ENCODE measurements at regions not wholly inside any gene's neighbourhood (a gene's known extent, or its start where the extent isn't known, plus 50 kb on each side); places are given as distances from the start of the nearest gene placed in this dataset.
A peak's percentile ranks its signal among the peaks of the same experiment; 100 is the strongest.
"Not testable (repeated sequence)": the region's sequence is repeated elsewhere in the genome, so short reads cannot be mapped to it uniquely, and the experiment has no call there.

DNA sequence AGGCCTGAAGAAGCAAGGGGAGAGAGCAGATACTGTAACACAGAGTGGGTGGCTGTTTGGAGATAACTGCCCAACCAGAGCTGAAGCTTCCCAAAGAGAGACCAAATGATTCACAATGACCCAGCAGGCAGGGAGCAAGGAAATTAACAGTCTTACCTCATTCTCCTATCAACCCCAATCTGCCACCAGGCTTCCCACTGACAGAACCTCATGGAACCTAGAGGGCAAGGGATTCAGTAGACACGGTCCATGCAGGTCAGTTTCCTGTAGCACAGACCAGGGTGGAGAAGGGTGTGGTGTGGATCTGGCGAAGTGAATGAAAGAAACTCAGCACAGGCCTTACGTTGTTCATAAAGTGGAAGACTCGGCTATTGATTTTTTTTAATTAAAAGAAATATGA lies 60.7 kb upstream of the ALB start:
- no peak overlapping the region for H2BK120ac ChIP-seq (ENCODE audit: insufficient read depth, low read length, poor library complexity)
- H3K4ac ChIP-seq (ENCODE audit: low read depth, low read length), result no peak overlapping the region

DNA sequence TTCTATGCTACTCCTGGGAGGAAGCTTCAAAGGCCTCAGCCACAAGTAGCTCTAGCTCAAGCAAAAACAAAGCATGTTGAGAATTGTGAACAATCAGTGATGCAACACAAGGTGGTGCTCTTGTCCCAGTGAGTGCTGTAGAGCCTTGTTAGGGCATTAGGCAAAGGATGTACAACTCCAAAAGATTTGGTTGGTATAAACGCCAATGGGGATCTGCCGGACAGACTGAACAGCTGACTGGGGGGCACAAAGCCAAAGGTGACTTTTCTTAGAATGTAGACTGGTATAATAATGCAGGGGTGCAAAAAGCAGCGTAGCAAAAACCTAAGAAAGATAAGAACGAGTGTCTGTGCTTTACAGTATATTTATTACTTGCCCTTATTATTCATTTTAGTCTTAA lies 62.6 kb upstream of the ALB start:
- H3K4me2 ChIP-seq (ENCODE audit: low read length), result no peak overlapping the region
- H3K79me2 ChIP-seq (ENCODE audit: control insufficient read depth, insufficient read depth, low read length, poor library complexity), result no peaks in the 10 kb centered on the region
- no peaks in the 10 kb centered on the region for H3K9me3 ChIP-seq (ENCODE audit: insufficient read depth, low read depth, low read length)
- no peaks in the 10 kb centered on the region for H3K36me3 ChIP-seq (ENCODE audit: control insufficient read depth in 1 of 2, insufficient read depth in 2 of 2, low read length in 2 of 2)
- H3K18ac ChIP-seq (ENCODE audit: low read length), result no peak overlapping the region
- no peak overlapping the region for H2BK120ac ChIP-seq (ENCODE audit: insufficient read depth, low read length, poor library complexity)
- H2AK5ac ChIP-seq (ENCODE audit: low read length), result no peak overlapping the region
- H2BK12ac ChIP-seq (ENCODE audit: low read length), result no peak overlapping the region
- no peak overlapping the region for H3K9ac ChIP-seq (ENCODE audit: low read length)
- no peak overlapping the region for H4K8ac ChIP-seq (ENCODE audit: low read depth, low read length)
- DNase-seq, result peak; percentile 34 to 69
- no peak overlapping the region for H3K4ac ChIP-seq (ENCODE audit: low read depth, low read length)
- no peak overlapping the region for H4K91ac ChIP-seq (ENCODE audit: low read depth, low read length)
- no peak overlapping the region for H2AFZ ChIP-seq (ENCODE audit: insufficient read depth, low read length, poor library complexity)
- no peaks in the 10 kb centered on the region for H3K4me1 ChIP-seq (ENCODE audit: control insufficient read depth in 1 of 2, insufficient read depth in 2 of 2, low read length in 2 of 2)
- H3K23ac ChIP-seq (ENCODE audit: low read length), result no peak overlapping the region
- peaks cover 2% of the 10 kb centered on the region for H3K79me1 ChIP-seq (ENCODE audit: low read length)
- H3K27ac ChIP-seq (ENCODE audit: low read depth, low read length), result no peak overlapping the region
- no peak overlapping the region for H3K14ac ChIP-seq (ENCODE audit: low read length)
- H3K27me3 ChIP-seq (ENCODE audit: insufficient read depth, low read length), result no peaks in the 10 kb centered on the region
- H4K12ac ChIP-seq (ENCODE audit: low read depth, low read length), result no peak overlapping the region
- H3K4me3 ChIP-seq (ENCODE audit: low read depth, low read length), result no peak overlapping the region
- no peak overlapping the region for H2BK5ac ChIP-seq (ENCODE audit: low read depth, low read length, poor library complexity)
- WGBS (ENCODE audit: extremely low coverage, insufficient coverage, insufficient read length), result no CpG with 5 or more reads among the region's 4 CpGs

More for the DNA sequence above, 60.7 kb upstream of the ALB start:
- Histone ChIP-seq H3K27ac (ENCODE audit: low read depth, low read length) (no peak overlapping the region), H3K23ac (ENCODE audit: low read length) (no peak overlapping the region), H3K4me1 (ENCODE audit: control insufficient read depth in 1 of 2, insufficient read depth in 2 of 2, low read length in 2 of 2) (no peaks in the 10 kb centered on the region), H3K4me3 (ENCODE audit: low read depth, low read length) (no peak overlapping the region), H3K4me2 (ENCODE audit: low read length) (no peak overlapping the region), H4K91ac (ENCODE audit: low read depth, low read length) (no peak overlapping the region), H2BK12ac (ENCODE audit: low read length) (no peak overlapping the region), H2AK5ac (ENCODE audit: low read length) (no peak overlapping the region), H3K36me3 (ENCODE audit: control insufficient read depth in 1 of 2, insufficient read depth in 2 of 2, low read length in 2 of 2) (no peaks in the 10 kb centered on the region), H4K12ac (ENCODE audit: low read depth, low read length) (no peak overlapping the region), H3K79me2 (ENCODE audit: control insufficient read depth, insufficient read depth, low read length, poor library complexity) (no peaks in the 10 kb centered on the region), H3K18ac (ENCODE audit: low read length) (no peak overlapping the region), H3K27me3 (ENCODE audit: insufficient read depth, low read length) (no peaks in the 10 kb centered on the region), H3K9ac (ENCODE audit: low read length) (no peak overlapping the region), H3K9me3 (ENCODE audit: insufficient read depth, low read depth, low read length) (no peaks in the 10 kb centered on the region), H3K14ac (ENCODE audit: low read length) (no peak overlapping the region), H4K8ac (ENCODE audit: low read depth, low read length) (no peak overlapping the region), H2AFZ (ENCODE audit: insufficient read depth, low read length, poor library complexity) (no peak overlapping the region), H3K79me1 (ENCODE audit: low read length) (peaks cover 2% of the 10 kb centered on the region), H2BK5ac (ENCODE audit: low read depth, low read length, poor library complexity) (no peak overlapping the region)
- WGBS (ENCODE audit: extremely low coverage, insufficient coverage, insufficient read length), result no CpG with 5 or more reads among the region's 4 CpGs
- DNase-seq, result no peak

DNA sequence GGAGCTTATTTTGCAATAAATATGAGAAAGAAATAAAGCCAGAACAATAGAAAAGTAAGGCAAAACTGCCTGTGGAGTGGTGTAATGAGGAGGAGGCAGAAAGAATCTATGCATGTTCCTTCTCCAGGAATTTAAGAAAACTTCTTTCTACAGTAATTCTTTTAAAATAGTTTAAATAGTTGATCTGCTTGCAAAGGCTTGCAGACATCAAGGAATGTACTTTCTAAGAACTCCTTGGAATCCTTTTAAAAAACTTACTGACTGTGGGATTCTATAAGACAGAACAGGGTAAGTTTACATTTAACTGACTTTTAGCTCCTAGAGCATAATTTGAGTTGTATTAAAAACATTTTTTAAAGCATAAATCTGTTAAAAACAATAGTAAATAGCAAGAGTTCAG lies 63.2 kb upstream of the ALB start:
- Histone ChIP-seq H3K27ac (ENCODE audit: low read depth, low read length) (peak overlapping the region; percentile 10), H2AFZ (ENCODE audit: insufficient read depth, low read length, poor library complexity) (no peak overlapping the region), H3K9ac (ENCODE audit: low read length) (no peak overlapping the region), H3K79me2 (ENCODE audit: control insufficient read depth, insufficient read depth, low read length, poor library complexity) (no peaks in the 10 kb centered on the region), H4K8ac (ENCODE audit: low read depth, low read length) (no peak overlapping the region), H3K23ac (ENCODE audit: low read length) (no peak overlapping the region), H2BK12ac (ENCODE audit: low read length) (no peak overlapping the region), H3K9me3 (ENCODE audit: insufficient read depth, low read depth, low read length) (no peaks in the 10 kb centered on the region), H3K4me2 (ENCODE audit: low read length) (no peak overlapping the region), H4K91ac (ENCODE audit: low read depth, low read length) (no peak overlapping the region), H2BK120ac (ENCODE audit: insufficient read depth, low read length, poor library complexity) (no peak overlapping the region), H4K12ac (ENCODE audit: low read depth, low read length) (no peak overlapping the region), H2AK5ac (ENCODE audit: low read length) (no peak overlapping the region), H3K4ac (ENCODE audit: low read depth, low read length) (no peak overlapping the region), H3K36me3 (ENCODE audit: control insufficient read depth in 1 of 2, insufficient read depth in 2 of 2, low read length in 2 of 2) (no peaks in the 10 kb centered on the region), H3K18ac (ENCODE audit: low read length) (no peak overlapping the region), H3K14ac (ENCODE audit: low read length) (no peak overlapping the region), H2BK5ac (ENCODE audit: low read depth, low read length, poor library complexity) (no peak overlapping the region), H3K27me3 (ENCODE audit: insufficient read depth, low read length) (no peaks in the 10 kb centered on the region), H3K79me1 (ENCODE audit: low read length) (peaks cover 2% of the 10 kb centered on the region), H3K4me1 (ENCODE audit: control insufficient read depth in 1 of 2, insufficient read depth in 2 of 2, low read length in 2 of 2) (no peaks in the 10 kb centered on the region), H3K4me3 (ENCODE audit: low read depth, low read length) (no peak overlapping the region)
- DNase-seq, result no peak

DNA sequence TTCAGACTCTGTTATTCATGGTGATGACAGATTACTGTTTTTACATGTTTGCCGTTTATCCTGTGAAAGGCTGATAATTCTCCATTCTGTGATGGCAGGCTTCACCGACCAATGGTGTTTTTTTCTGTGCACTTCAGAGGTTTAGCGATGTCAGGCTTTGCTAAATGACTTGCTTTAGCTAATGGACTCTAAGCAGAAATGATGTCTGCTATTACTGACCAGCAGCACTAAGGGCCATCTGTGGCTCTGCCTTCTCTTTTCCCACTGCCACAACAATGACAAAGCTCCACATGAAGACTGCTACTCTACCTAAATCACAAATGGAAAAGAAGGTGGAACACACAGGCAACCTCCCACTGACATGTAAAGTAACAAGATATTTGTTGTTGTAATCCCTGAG lies 68.4 kb upstream of the ALB start:
- no CpG with 5 or more reads among the region's 3 CpGs for whole genome bisulfite sequencing (ENCODE audit: extremely low coverage, insufficient coverage, insufficient read length)
- Histone ChIP-seq H2BK12ac (ENCODE audit: low read length) (no peak overlapping the region), H4K12ac (ENCODE audit: low read depth, low read length) (no peak overlapping the region), H2AK5ac (ENCODE audit: low read length) (no peak overlapping the region), H3K27ac (ENCODE audit: low read depth, low read length) (no peak overlapping the region), H3K9ac (ENCODE audit: low read length) (no peak overlapping the region), H3K4ac (ENCODE audit: low read depth, low read length) (no peak overlapping the region), H2AFZ (ENCODE audit: insufficient read depth, low read length, poor library complexity) (no peak overlapping the region), H4K8ac (ENCODE audit: low read depth, low read length) (no peak overlapping the region), H4K91ac (ENCODE audit: low read depth, low read length) (no peak overlapping the region), H3K4me3 (ENCODE audit: low read depth, low read length) (no peak overlapping the region), H3K23ac (ENCODE audit: low read length) (no peak overlapping the region), H2BK120ac (ENCODE audit: insufficient read depth, low read length, poor library complexity) (no peak overlapping the region), H3K4me1 (ENCODE audit: control insufficient read depth in 1 of 2, insufficient read depth in 2 of 2, low read length in 2 of 2) (no peaks in the 10 kb centered on the region), H3K79me2 (ENCODE audit: control insufficient read depth, insufficient read depth, low read length, poor library complexity) (no peaks in the 10 kb centered on the region), H3K36me3 (ENCODE audit: control insufficient read depth in 1 of 2, insufficient read depth in 2 of 2, low read length in 2 of 2) (no peaks in the 10 kb centered on the region), H3K27me3 (ENCODE audit: insufficient read depth, low read length) (no peaks in the 10 kb centered on the region), H2BK5ac (ENCODE audit: low read depth, low read length, poor library complexity) (no peak overlapping the region), H3K79me1 (ENCODE audit: low read length) (peaks cover 2% of the 10 kb centered on the region), H3K18ac (ENCODE audit: low read length) (no peak overlapping the region), H3K14ac (ENCODE audit: low read length) (no peak overlapping the region), H3K9me3 (ENCODE audit: insufficient read depth, low read depth, low read length) (no peaks in the 10 kb centered on the region), H3K4me2 (ENCODE audit: low read length) (no peak overlapping the region)
- DNase-seq, result no peak

DNA sequence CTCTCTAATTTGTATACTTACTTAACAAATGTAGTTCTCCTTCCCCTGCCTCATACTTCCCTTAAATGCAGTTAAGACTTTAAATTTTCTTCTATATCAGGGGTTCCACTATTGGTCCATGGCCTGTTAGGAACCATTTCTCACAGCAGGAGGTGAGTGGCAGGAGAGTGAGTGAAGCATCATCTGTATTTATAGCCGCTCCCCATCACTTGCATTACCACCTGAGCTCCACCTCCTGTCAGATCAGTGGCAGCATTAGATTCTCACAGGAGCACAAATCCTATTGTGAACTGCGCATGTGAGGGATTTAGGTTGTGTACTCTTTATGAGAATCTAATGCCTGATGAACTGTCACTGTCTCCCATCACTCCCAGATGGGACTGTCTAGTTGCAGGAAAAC lies 72.1 kb upstream of the ALB start:
- no CpG with 5 or more reads among the region's 2 CpGs for WGBS (ENCODE audit: extremely low coverage, insufficient coverage, insufficient read length)
- H2BK120ac ChIP-seq (ENCODE audit: insufficient read depth, low read length, poor library complexity); H3K27ac ChIP-seq (ENCODE audit: low read depth, low read length); H2BK5ac ChIP-seq (ENCODE audit: low read depth, low read length, poor library complexity); DNase-seq; H3K4me1 ChIP-seq (ENCODE audit: control insufficient read depth in 1 of 2, insufficient read depth in 2 of 2, low read length in 2 of 2); H3K23ac ChIP-seq (ENCODE audit: low read length); H3K4ac ChIP-seq (ENCODE audit: low read depth, low read length); H2AFZ ChIP-seq (ENCODE audit: insufficient read depth, low read length, poor library complexity); H3K27me3 ChIP-seq (ENCODE audit: insufficient read depth, low read length); H4K8ac ChIP-seq (ENCODE audit: low read depth, low read length); H3K4me3 ChIP-seq (ENCODE audit: low read depth, low read length); H4K91ac ChIP-seq (ENCODE audit: low read depth, low read length); H3K9me3 ChIP-seq (ENCODE audit: insufficient read depth, low read depth, low read length); H3K79me1 ChIP-seq (ENCODE audit: low read length); H4K12ac ChIP-seq (ENCODE audit: low read depth, low read length); H3K14ac ChIP-seq (ENCODE audit: low read length); H2AK5ac ChIP-seq (ENCODE audit: low read length); H3K9ac ChIP-seq (ENCODE audit: low read length); H3K79me2 ChIP-seq (ENCODE audit: control insufficient read depth, insufficient read depth, low read length, poor library complexity); H3K36me3 ChIP-seq (ENCODE audit: control insufficient read depth in 1 of 2, insufficient read depth in 2 of 2, low read length in 2 of 2); H2BK12ac ChIP-seq (ENCODE audit: low read length); H3K18ac ChIP-seq (ENCODE audit: low read length); H3K4me2 ChIP-seq (ENCODE audit: low read length): not testable (repeated sequence)
